Peyer's patch (tissue), 4 donors: ENCODE measurements at regions not wholly inside any gene's neighbourhood (a gene's known extent, or its start where the extent isn't known, plus 50 kb on each side); places are given as distances from the start of the nearest gene placed in this dataset.

Source experiments
- DNase-seq, 3 donors: peaks; one replicate each; pipeline ENCODE4 v3.0.0-alpha.2; 2017 to 2019
- H3K27ac ChIP-seq, 4 donors: fragments of 200-600 bp; sonication (generic); one replicate each; pipeline ENCODE4 v1.5.1; 2016 to 2019
- H3K27me3 ChIP-seq, 2 donors: fragments of 200-600 bp; sonication (generic); one replicate each; pipeline ENCODE4 v1.5.1; 2019
- H3K36me3 ChIP-seq, 3 donors: fragments of 200-600 bp; sonication (generic); one replicate each; pipeline ENCODE4 v1.5.1; 2016 to 2019
- H3K4me1 ChIP-seq, 4 donors: fragments of 200-600 bp; sonication (generic); one replicate each; pipeline ENCODE4 v1.5.1; 2016 to 2019
- H3K4me3 ChIP-seq, 4 donors: fragments of 200-600 bp; sonication (generic); 1 replicate in 3 of 4; 2 replicates in 1 of 4; pipeline ENCODE4 v1.5.1; 2016 to 2019; ENCODE audit warnings: mild to moderate bottlenecking in 1 of 4
- H3K9me3 ChIP-seq, 4 donors: fragments of 200-600 bp; sonication (generic); one replicate each; pipeline ENCODE4 v1.5.1; 2016 to 2019; ENCODE audit warnings: mild to moderate bottlenecking in 1 of 4
- CTCF ChIP-seq, 6 experiments: fragments of 450-650 bp in 4 of 6; fragments of 200-600 bp in 2 of 6; sonication (generic) in 1 of 6; IDR thresholded peaks; one replicate each; pipeline ENCODE4 v1.5.1; 2017 to 2019; ENCODE audit warnings: antibody characterized with exemption in 6 of 6, mild to moderate bottlenecking in 3 of 6, moderate library complexity in 1 of 6
- POLR2A ChIP-seq, 2 donors: fragments of 450-650 bp; IDR thresholded peaks; one replicate each; pipeline ENCODE4 v1.5.1; 2017; ENCODE audit warnings: antibody characterized with exemption in 2 of 2, mild to moderate bottlenecking in 2 of 2, moderate library complexity in 2 of 2

- no peak overlapping the region for H3K4me3 ChIP-seq
- no peaks in the 10 kb centered on the region for H3K36me3 ChIP-seq
- TF ChIP-seq CTCF (IDR thresholded peaks at IDR 0.05) (no peak), POLR2A (IDR thresholded peaks at IDR 0.05) (no peak)
- no peak for DNase-seq
- no peaks in the 10 kb centered on the region for H3K9me3 ChIP-seq
- no peaks in the 10 kb centered on the region for H3K27me3 ChIP-seq
- no peak overlapping the region for H3K27ac ChIP-seq
- H3K4me1 ChIP-seq, result no peaks in the 10 kb centered on the region
Measured at GRCh38 chr2:221312634-221313033, 259.5 kb downstream of the EPHA4 start.

GRCh38 chr2:221314786-221315185 is 257.3 kb downstream of the EPHA4 start:
- H3K4me1 ChIP-seq, result no peaks in the 10 kb centered on the region
- H3K27ac ChIP-seq, result no peak overlapping the region
- H3K9me3 ChIP-seq, result no peaks in the 10 kb centered on the region
- H3K36me3 ChIP-seq, result no peaks in the 10 kb centered on the region
- no peak overlapping the region for H3K4me3 ChIP-seq
- no peak for DNase-seq
- TF ChIP-seq POLR2A (IDR thresholded peaks at IDR 0.05), result no peak
- TF ChIP-seq CTCF (IDR thresholded peaks at IDR 0.05), result no peak
- no peaks in the 10 kb centered on the region for H3K27me3 ChIP-seq

GRCh38 chr2:221318376-221319130 is 253.6 kb downstream of the EPHA4 start:
- Histone ChIP-seq H3K27ac (no peak overlapping the region), H3K27me3 (no peaks in the 10 kb centered on the region), H3K9me3 (no peaks in the 10 kb centered on the region), H3K4me3 (no peak overlapping the region), H3K4me1 (no peaks in the 10 kb centered on the region), H3K36me3 (no peaks in the 10 kb centered on the region)
- DNase-seq, result no peak
- no peak for TF ChIP-seq CTCF (IDR thresholded peaks at IDR 0.05)
- no peak for TF ChIP-seq POLR2A (IDR thresholded peaks at IDR 0.05)

- Histone ChIP-seq H3K36me3 (no peaks in the 10 kb centered on the region), H3K27me3 (no peaks in the 10 kb centered on the region), H3K27ac (no peak overlapping the region), H3K4me1 (no peaks in the 10 kb centered on the region), H3K9me3 (no peaks in the 10 kb centered on the region), H3K4me3 (no peak overlapping the region)
- no peak for DNase-seq
- TF ChIP-seq POLR2A (IDR thresholded peaks at IDR 0.05) (no peak), CTCF (IDR thresholded peaks at IDR 0.05) (no peak)
Measured at GRCh38 chr2:221322741-221323140, 249.4 kb downstream of the EPHA4 start.

- DNase-seq, result no peak
- TF ChIP-seq CTCF (IDR thresholded peaks at IDR 0.05), result no peak
- no peak for TF ChIP-seq POLR2A (IDR thresholded peaks at IDR 0.05)
- Histone ChIP-seq H3K4me1 (no peaks in the 10 kb centered on the region), H3K27ac (no peak overlapping the region), H3K4me3 (no peak overlapping the region), H3K9me3 (no peaks in the 10 kb centered on the region), H3K36me3 (no peaks in the 10 kb centered on the region), H3K27me3 (no peaks in the 10 kb centered on the region)
Measured at GRCh38 chr2:221323513-221323912, 248.6 kb downstream of the EPHA4 start.
